LNCAP (cell line): ENCODE measurements at regions not wholly inside any gene's neighbourhood (a gene's known extent, or its start where the extent isn't known, plus 50 kb on each side); places are given as distances from the start of the nearest gene placed in this dataset.

Experiments used
- CTCF ChIP-seq: fragments of 450-650 bp; IDR thresholded peaks from 2 replicates; pipeline ENCODE4 v1.5.1; 2017; ENCODE audit warnings: mild to moderate bottlenecking

GRCh38 chr18:38635709-38636430 is 1070.3 kb upstream of the CELF4 start:
- no peak for TF ChIP-seq CTCF

GRCh38 chr18:38634117-38634516 is 1068.5 kb upstream of the CELF4 start:
- TF ChIP-seq CTCF, result no peak

DNA sequence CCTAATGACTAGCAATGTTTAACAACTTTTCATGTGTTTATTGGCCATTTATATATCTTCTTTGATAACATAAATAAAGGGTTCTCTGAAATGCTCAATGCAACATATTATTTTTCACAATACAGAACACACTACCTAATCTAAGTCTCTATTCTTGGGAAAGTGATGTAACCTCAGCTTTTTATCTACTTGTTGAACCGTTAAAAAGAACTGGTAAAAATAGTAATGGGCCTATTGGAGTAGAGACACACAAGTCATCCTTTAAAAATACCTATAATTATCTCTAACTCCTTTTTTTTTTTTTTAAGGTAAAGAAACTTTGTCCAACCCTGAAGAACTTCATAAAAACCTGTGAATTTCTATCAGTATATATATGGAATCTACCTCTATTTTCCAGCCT is 1067.7 kb upstream of the CELF4 start:
- no peak for TF ChIP-seq CTCF

DNA sequence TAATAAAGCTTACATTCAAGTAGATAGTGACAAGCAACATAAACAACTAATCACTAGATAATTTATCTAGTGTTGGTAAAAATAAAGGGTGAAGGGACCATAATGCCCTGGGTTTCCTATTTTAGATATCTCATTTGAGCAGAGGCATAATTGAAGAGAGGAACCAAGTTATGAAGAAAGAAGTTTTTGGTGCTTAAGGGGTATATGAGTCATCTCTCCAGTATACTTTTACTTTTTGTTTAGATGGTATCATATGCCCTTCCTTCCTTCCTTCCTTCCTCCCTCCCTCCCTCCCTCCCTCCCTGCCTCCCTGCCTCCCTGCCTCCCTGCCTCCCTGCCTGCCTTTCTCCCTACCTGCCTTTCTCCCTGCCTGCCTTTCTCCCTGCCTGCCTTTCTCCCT is 1053.5 kb upstream of the CELF4 start:
- no peak for TF ChIP-seq CTCF

DNA sequence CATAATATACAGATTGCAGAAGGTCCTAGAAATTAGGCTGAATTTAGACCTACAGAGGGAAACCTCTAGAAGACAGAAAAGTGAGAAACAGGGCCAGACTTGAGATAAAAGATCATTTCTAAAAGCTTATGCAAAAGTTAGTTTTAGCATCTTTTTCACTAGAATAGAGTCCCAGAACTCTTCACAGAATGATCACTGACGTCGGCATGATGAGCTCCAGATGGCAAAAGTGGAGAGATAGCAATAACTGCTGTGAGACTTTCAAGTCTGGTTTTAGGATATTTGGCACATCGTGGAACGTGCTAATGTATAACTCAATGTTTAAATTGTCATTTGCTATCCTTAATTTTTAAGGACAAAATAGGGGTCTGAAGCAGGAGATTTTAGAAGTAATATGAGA is 1050.7 kb upstream of the CELF4 start:
- TF ChIP-seq CTCF, result no peak

DNA sequence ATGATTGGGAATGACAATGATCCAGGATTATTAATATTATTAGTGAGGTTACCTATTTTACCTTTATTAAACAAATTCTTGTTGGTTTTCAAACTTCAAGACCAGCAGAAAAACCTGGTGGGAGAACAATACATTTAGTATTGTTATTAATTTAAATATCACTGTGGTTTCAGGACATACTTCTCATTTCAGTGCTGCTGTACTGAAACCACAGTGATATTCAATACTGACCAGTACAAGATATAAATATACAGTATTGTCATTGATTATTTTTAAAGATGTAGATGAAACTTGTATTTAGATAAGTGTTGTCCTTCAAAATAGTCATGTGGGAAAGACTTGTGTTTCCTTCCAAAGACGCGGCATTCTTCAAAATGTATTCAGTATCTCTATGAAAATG is 1047.3 kb upstream of the CELF4 start:
- TF ChIP-seq CTCF, result no peak

DNA sequence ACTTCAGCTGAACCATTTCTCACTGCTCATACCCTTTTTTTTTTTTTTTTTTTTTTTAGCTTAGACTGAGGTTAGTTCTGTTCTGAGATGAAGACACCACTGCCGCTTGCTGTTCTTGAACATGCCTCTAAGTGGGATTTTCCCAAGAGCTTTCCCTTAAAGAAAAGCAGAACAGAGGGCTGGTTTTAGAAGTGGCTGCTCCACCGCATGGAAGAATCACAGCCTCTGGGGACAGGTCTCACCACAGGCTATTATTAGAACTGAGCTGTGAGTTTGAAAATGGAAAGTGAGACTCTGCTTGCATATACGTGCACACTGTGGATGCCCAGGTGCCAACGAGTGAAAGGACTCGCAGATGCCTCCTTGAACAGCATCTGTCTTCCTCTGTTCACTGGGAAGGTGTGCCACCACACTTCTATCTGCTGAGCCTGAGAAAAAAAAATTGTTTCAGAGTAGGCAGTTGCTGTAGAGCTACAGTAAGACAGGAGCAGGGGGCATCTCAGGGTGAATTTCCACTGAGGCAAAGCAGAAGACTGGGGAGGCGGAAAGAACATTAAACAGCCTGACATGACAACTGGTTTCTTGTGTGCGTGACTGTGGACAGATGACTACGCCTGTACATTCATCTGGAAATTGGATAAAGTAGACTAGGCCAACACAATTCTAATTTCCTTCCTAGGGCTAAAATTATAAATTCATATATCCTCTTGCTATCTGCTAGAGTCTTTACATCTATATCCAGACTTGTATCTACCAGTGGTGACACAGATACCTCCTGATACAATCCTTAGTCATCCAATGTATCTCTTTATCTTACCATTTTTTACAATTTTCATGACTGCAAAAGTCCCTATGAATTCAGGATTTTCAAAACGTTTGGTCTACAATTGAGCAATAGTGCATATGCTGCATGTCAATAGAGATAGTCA is 1045.7 kb upstream of the CELF4 start:
- no peak for TF ChIP-seq CTCF
